ENCODE measurements at regions not wholly inside any gene's neighbourhood (a gene's known extent, or its start where the extent isn't known, plus 50 kb on each side); places are given as distances from the start of the nearest gene placed in this dataset.

GRCh38 chr2:11100130-11100529 lies 55.1 kb upstream of the SLC66A3 start:
- Histone ChIP-seq H3K9me3 (no peaks in the 10 kb centered on the region), H3K4me3 (no peak overlapping the region), H3K4me1 (peaks cover 0 to 4% (median 0%) of the 10 kb centered on the region in 12 donors), H3K36me3 (no peaks in the 10 kb centered on the region), H3K27ac (no peak overlapping the region), H3K27me3 (peaks cover 0 to 11% (median 0%) of the 10 kb centered on the region in 9 donors)
- TF ChIP-seq CTCF (IDR thresholded peaks at IDR 0.05) (no peak), POLR2A (IDR thresholded peaks at IDR 0.05) (no peak)
- intact Hi-C loops (cut with DNase I): no loop called here
- ATAC-seq (no peak), DNase-seq (no peak)
- WGBS, 4 donors: 90 to 95% (median 93%) methylated on average over 6 of the region's 6 CpGs

GRCh38 chr2:11100976-11101375 lies 54.3 kb upstream of the SLC66A3 start:
- DNase-seq (no peak), ATAC-seq (no peak)
- 79 to 88% (median 86%) methylated on average over 5 to 6 of the region's 6 CpGs for WGBS, 4 donors
- TF ChIP-seq POLR2A (IDR thresholded peaks at IDR 0.05) (no peak), CTCF (IDR thresholded peaks at IDR 0.05) (no peak)
- Histone ChIP-seq H3K36me3 (no peaks in the 10 kb centered on the region), H3K27me3 (peaks cover 0 to 11% (median 0%) of the 10 kb centered on the region in 9 donors), H3K27ac (no peak overlapping the region), H3K9me3 (no peaks in the 10 kb centered on the region), H3K4me1 (peaks cover 0 to 4% (median 0%) of the 10 kb centered on the region in 12 donors), H3K4me3 (no peak overlapping the region)
- intact Hi-C loops (cut with DNase I): no loop called here

GRCh38 chr2:11101430-11101829 lies 53.8 kb upstream of the SLC66A3 start:
- Histone ChIP-seq H3K27ac (no peak overlapping the region), H3K9me3 (no peaks in the 10 kb centered on the region), H3K4me3 (no peak overlapping the region), H3K27me3 (peaks cover 0 to 11% (median 0%) of the 10 kb centered on the region in 9 donors), H3K4me1 (peaks cover 0 to 4% (median 0%) of the 10 kb centered on the region in 12 donors), H3K36me3 (no peaks in the 10 kb centered on the region)
- TF ChIP-seq POLR2A (IDR thresholded peaks at IDR 0.05): no peak
- TF ChIP-seq CTCF (IDR thresholded peaks at IDR 0.05): no peak
- DNase-seq: no peak
- ATAC-seq: no peak
- intact Hi-C loops (cut with DNase I): no loop called here
- WGBS, 4 donors: 60 to 79% (median 78%) methylated on average over 3 to 4 of the region's 4 CpGs

- DNase-seq (no peak), ATAC-seq (no peak)
- TF ChIP-seq CTCF (IDR thresholded peaks at IDR 0.05) (no peak), POLR2A (IDR thresholded peaks at IDR 0.05) (no peak)
- Histone ChIP-seq H3K27ac (no peak overlapping the region), H3K9me3 (no peaks in the 10 kb centered on the region), H3K4me1 (peaks cover 0 to 4% (median 0%) of the 10 kb centered on the region in 12 donors), H3K36me3 (no peaks in the 10 kb centered on the region), H3K27me3 (peaks cover 0 to 11% (median 0%) of the 10 kb centered on the region in 9 donors), H3K4me3 (no peak overlapping the region)
- intact Hi-C loops (cut with DNase I): no loop called here
- 78 to 87% (median 82%) methylated on average over 11 of the region's 11 CpGs for WGBS, 4 donors
Measured at GRCh38 chr2:11102466-11102865, 52.8 kb upstream of the SLC66A3 start.

Data from heart left ventricle (tissue), 16 donors.